GM21526 (cell line): ENCODE measurements at regions not wholly inside any gene's neighbourhood (a gene's known extent, or its start where the extent isn't known, plus 50 kb on each side); places are given as distances from the start of the nearest gene placed in this dataset.
A peak's percentile ranks its signal among the peaks of the same experiment; 100 is the strongest.
"Not testable (repeated sequence)": the region's sequence is repeated elsewhere in the genome, so short reads cannot be mapped to it uniquely, and the experiment has no call there.

ENCODE experiments used
- ATAC-seq: cut with Tn5 transposase; IDR thresholded peaks from one replicate; pipeline ENCODE4 v1.9.1; 2021; ENCODE audit warnings: moderate library complexity; ENCODE audit not compliant: unreplicated experiment, low FRiP score

GRCh38 chr7:119737390-119737789 lies 535.6 kb upstream of the KCND2 start:
- ATAC-seq = no peak

- not testable (repeated sequence) for ATAC-seq
Measured at GRCh38 chr7:119745280-119745679, 527.7 kb upstream of the KCND2 start.

GRCh38 chr7:119748251-119748860 lies 524.6 kb upstream of the KCND2 start:
- ATAC-seq = no peak

GRCh38 chr7:119748991-119749390 lies 524.0 kb upstream of the KCND2 start:
- no peak for ATAC-seq

GRCh38 chr7:119756687-119757086 lies 516.3 kb upstream of the KCND2 start:
- ATAC-seq = no peak

GRCh38 chr7:119758254-119758653 lies 514.7 kb upstream of the KCND2 start:
- ATAC-seq = no peak

GRCh38 chr7:119761776-119762175 lies 511.2 kb upstream of the KCND2 start:
- ATAC-seq = no peak

GRCh38 chr7:119782286-119782685 lies 490.7 kb upstream of the KCND2 start:
- ATAC-seq = no peak

- ATAC-seq = no peak
Measured at GRCh38 chr7:119783799-119784198, 489.2 kb upstream of the KCND2 start.

- ATAC-seq = no peak
Measured at GRCh38 chr7:119802147-119802546, 470.8 kb upstream of the KCND2 start.

- ATAC-seq = no peak
Measured at GRCh38 chr7:119825091-119825655, 447.8 kb upstream of the KCND2 start.

GRCh38 chr7:119826547-119826946 lies 446.4 kb upstream of the KCND2 start:
- ATAC-seq = no peak

GRCh38 chr7:119838444-119838843 lies 434.5 kb upstream of the KCND2 start:
- no peak for ATAC-seq

GRCh38 chr7:119842337-119842736 lies 430.6 kb upstream of the KCND2 start:
- peak; percentile 53 for ATAC-seq

GRCh38 chr7:119842786-119843185 lies 430.2 kb upstream of the KCND2 start:
- ATAC-seq = no peak

- ATAC-seq = no peak
Measured at GRCh38 chr7:119861385-119861784, 411.6 kb upstream of the KCND2 start.

GRCh38 chr7:119868387-119868786 lies 404.6 kb upstream of the KCND2 start:
- ATAC-seq = no peak

- ATAC-seq = no peak
Measured at GRCh38 chr7:119879835-119880234, 393.1 kb upstream of the KCND2 start.

GRCh38 chr7:119886007-119886406 lies 387.0 kb upstream of the KCND2 start:
- ATAC-seq = no peak

- not testable (repeated sequence) for ATAC-seq
Measured at GRCh38 chr7:119886525-119886924, 386.4 kb upstream of the KCND2 start.

GRCh38 chr7:119888251-119888650 lies 384.7 kb upstream of the KCND2 start:
- no peak for ATAC-seq

GRCh38 chr7:119890631-119891030 lies 382.3 kb upstream of the KCND2 start:
- ATAC-seq = no peak

GRCh38 chr7:119895320-119895719 lies 377.7 kb upstream of the KCND2 start:
- no peak for ATAC-seq
